DND-41 (cell line): ENCODE measurements at regions not wholly inside any gene's neighbourhood (a gene's known extent, or its start where the extent isn't known, plus 50 kb on each side); places are given as distances from the start of the nearest gene placed in this dataset.

Experiments
- ATAC-seq: fragments of 200-7000 bp; cut with Tn5 transposase; 3 replicates; pipeline ENCODE4 v1.9.1; 2021; ENCODE audit warnings: low read depth; ENCODE audit not compliant: insufficient read depth
- DNase-seq: peaks from one replicate; pipeline ENCODE4 v3.0.0-alpha.2; 2020
- H2AFZ ChIP-seq: 2 replicates; pipeline ENCODE4 v1.6.0; 2012; ENCODE audit warnings: low read depth, low read length
- H3K27ac ChIP-seq: 2 replicates; pipeline ENCODE4 v1.5.1; 2012; ENCODE audit warnings: low read length, inconsistent platforms
- H3K27me3 ChIP-seq: fragments of 200-600 bp; sonication (generic); 2 replicates; pipeline ENCODE4 v1.6.0; 2012; ENCODE audit warnings: low read length, mild to moderate bottlenecking, inconsistent platforms; ENCODE audit not compliant: insufficient read depth, poor library complexity
- H3K36me3 ChIP-seq: 2 replicates; pipeline ENCODE4 v1.5.1; 2012; ENCODE audit warnings: low read length, inconsistent platforms; ENCODE audit not compliant: insufficient read depth
- H3K4me1 ChIP-seq: 2 replicates; pipeline ENCODE4 v1.5.1; 2012; ENCODE audit warnings: mild to moderate bottlenecking, low read length; ENCODE audit not compliant: insufficient read depth
- H3K4me2 ChIP-seq: 2 replicates; pipeline ENCODE4 v1.6.0; 2012; ENCODE audit warnings: mild to moderate bottlenecking, moderate library complexity, low read length, inconsistent platforms; ENCODE audit not compliant: insufficient read depth
- H3K4me3 ChIP-seq, 2 experiments: fragments of 200-600 bp in 1 of 2; shearing (Covaris generic) in 1 of 2; 2 replicates each; pipeline ENCODE4 v1.5.1; 2012 to 2016; ENCODE audit warnings: inconsistent platforms in 2 of 2, low read length in 2 of 2, mild to moderate bottlenecking in 2 of 2, low read depth in 1 of 2, moderate library complexity in 1 of 2
- H3K79me2 ChIP-seq: 2 replicates; pipeline ENCODE4 v1.6.0; 2012; ENCODE audit warnings: low read length, inconsistent platforms; ENCODE audit not compliant: insufficient read depth
- H3K9ac ChIP-seq: 2 replicates; pipeline ENCODE4 v1.6.0; 2012; ENCODE audit warnings: low read depth, mild to moderate bottlenecking, inconsistent platforms, low read length, moderate library complexity
- H3K9me3 ChIP-seq: 2 replicates; pipeline ENCODE4 v1.5.1; 2012; ENCODE audit warnings: low read length, moderate library complexity, mild to moderate bottlenecking, inconsistent platforms; ENCODE audit not compliant: insufficient read depth, severe bottlenecking
- H4K20me1 ChIP-seq: 2 replicates; pipeline ENCODE4 v1.6.0; 2012; ENCODE audit warnings: low read length; ENCODE audit not compliant: insufficient read depth
- CTCF ChIP-seq: IDR thresholded peaks from 2 replicates; pipeline ENCODE4 v1.5.1; 2012; ENCODE audit warnings: borderline replicate concordance, low read length, moderate library complexity, mild to moderate bottlenecking; ENCODE audit not compliant: poor library complexity, severe bottlenecking; ENCODE audit errors: extremely low read depth
- EZH2 ChIP-seq: IDR thresholded peaks from 3 replicates; pipeline ENCODE4 v1.6.1; 2012; ENCODE audit warnings: borderline replicate concordance, low read depth, mild to moderate bottlenecking, moderate library complexity, low read length, inconsistent platforms; ENCODE audit not compliant: severe bottlenecking

- H3K9me3 ChIP-seq, result no peaks in the 10 kb centered on the region
- H3K4me1 ChIP-seq, result no peaks in the 10 kb centered on the region
- H3K27ac ChIP-seq, result no peak overlapping the region
- H4K20me1 ChIP-seq, result no peaks in the 10 kb centered on the region
- no peak overlapping the region for H3K4me3 ChIP-seq
- no peak overlapping the region for H3K9ac ChIP-seq
- no peak overlapping the region for H3K4me2 ChIP-seq
- no peak for DNase-seq
- no peaks in the 10 kb centered on the region for H3K36me3 ChIP-seq
- no peak for ATAC-seq
- H2AFZ ChIP-seq, result no peak overlapping the region
- no peak for TF ChIP-seq EZH2
- TF ChIP-seq CTCF, result no peak
- no peaks in the 10 kb centered on the region for H3K27me3 ChIP-seq
- H3K79me2 ChIP-seq, result no peaks in the 10 kb centered on the region
Measured at GRCh38 chr4:31043382-31044062, 323.4 kb downstream of the PCDH7 start.

- no peak overlapping the region for H3K9ac ChIP-seq
- H3K9me3 ChIP-seq, result no peaks in the 10 kb centered on the region
- no peak overlapping the region for H3K27ac ChIP-seq
- no peak overlapping the region for H3K4me2 ChIP-seq
- no peak for ATAC-seq
- no peak overlapping the region for H3K4me3 ChIP-seq
- no peak for DNase-seq
- H3K27me3 ChIP-seq, result no peaks in the 10 kb centered on the region
- H3K36me3 ChIP-seq, result no peaks in the 10 kb centered on the region
- H3K4me1 ChIP-seq, result no peaks in the 10 kb centered on the region
- TF ChIP-seq EZH2 (no peak), CTCF (no peak)
- no peaks in the 10 kb centered on the region for H4K20me1 ChIP-seq
- H2AFZ ChIP-seq, result no peak overlapping the region
- no peaks in the 10 kb centered on the region for H3K79me2 ChIP-seq
Measured at GRCh38 chr4:31045151-31045550, 325.0 kb downstream of the PCDH7 start.

GRCh38 chr4:31045724-31046318, 325.7 kb downstream of the PCDH7 start:
- H3K79me2 ChIP-seq, result no peaks in the 10 kb centered on the region
- no peaks in the 10 kb centered on the region for H3K27me3 ChIP-seq
- TF ChIP-seq EZH2 (no peak), CTCF (peak; percentile 24)
- H3K9me3 ChIP-seq, result no peaks in the 10 kb centered on the region
- H3K36me3 ChIP-seq, result no peaks in the 10 kb centered on the region
- no peak overlapping the region for H3K9ac ChIP-seq
- no peaks in the 10 kb centered on the region for H3K4me1 ChIP-seq
- H3K4me2 ChIP-seq, result no peak overlapping the region
- no peaks in the 10 kb centered on the region for H4K20me1 ChIP-seq
- no peak overlapping the region for H2AFZ ChIP-seq
- no peak for ATAC-seq
- DNase-seq, result no peak
- H3K27ac ChIP-seq, result no peak overlapping the region
- no peak overlapping the region for H3K4me3 ChIP-seq
